ENCODE measurements at regions not wholly inside any gene's neighbourhood (a gene's known extent, or its start where the extent isn't known, plus 50 kb on each side); places are given as distances from the start of the nearest gene placed in this dataset.

- H3K27ac ChIP-seq: no peak overlapping the region
- TF ChIP-seq, protein P1, sequence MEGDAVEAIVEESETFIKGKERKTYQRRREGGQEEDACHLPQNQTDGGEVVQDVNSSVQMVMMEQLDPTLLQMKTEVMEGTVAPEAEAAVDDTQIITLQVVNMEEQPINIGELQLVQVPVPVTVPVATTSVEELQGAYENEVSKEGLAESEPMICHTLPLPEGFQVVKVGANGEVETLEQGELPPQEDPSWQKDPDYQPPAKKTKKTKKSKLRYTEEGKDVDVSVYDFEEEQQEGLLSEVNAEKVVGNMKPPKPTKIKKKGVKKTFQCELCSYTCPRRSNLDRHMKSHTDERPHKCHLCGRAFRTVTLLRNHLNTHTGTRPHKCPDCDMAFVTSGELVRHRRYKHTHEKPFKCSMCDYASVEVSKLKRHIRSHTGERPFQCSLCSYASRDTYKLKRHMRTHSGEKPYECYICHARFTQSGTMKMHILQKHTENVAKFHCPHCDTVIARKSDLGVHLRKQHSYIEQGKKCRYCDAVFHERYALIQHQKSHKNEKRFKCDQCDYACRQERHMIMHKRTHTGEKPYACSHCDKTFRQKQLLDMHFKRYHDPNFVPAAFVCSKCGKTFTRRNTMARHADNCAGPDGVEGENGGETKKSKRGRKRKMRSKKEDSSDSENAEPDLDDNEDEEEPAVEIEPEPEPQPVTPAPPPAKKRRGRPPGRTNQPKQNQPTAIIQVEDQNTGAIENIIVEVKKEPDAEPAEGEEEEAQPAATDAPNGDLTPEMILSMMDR (IDR thresholded peaks at IDR 0.05): no peak
- H3K9me3 ChIP-seq: no peaks in the 10 kb centered on the region
- DNase-seq (no peak), ATAC-seq (no peak)
- no peaks in the 10 kb centered on the region for H3K4me1 ChIP-seq
- intact Hi-C loops (cut with DNase I): no loop called here
- no peak overlapping the region for H3K4me3 ChIP-seq
- H3K36me3 ChIP-seq: no peaks in the 10 kb centered on the region
- no peaks in the 10 kb centered on the region for H3K27me3 ChIP-seq (ENCODE audit: low read depth)
Observed at GRCh38 chr1:63122079-63122478, 200.3 kb upstream of the FOXD3 start.

DNA sequence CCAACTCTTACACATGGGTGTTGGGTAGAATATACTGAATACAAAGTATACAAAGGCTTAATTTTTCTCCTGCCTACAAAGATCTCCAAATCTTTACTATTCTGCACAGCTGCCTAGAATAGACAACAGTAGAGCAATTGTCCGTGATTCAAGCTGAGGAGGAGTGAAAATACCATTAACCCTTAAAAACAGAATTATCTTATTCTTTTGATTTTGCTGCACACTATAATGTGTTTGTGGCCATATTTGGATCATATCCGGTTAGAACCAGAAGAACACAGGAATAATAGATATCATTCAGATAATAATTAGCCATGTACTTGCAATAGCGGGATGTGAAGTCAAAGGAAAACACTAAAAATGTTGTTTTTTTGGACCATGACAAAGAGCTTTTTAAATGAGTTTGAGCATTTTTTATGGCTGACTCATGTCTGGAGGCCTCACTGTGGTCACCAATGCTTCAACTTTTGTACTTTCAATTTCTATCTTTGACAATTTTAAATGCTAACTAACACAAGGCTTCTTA, 197.6 kb upstream of the FOXD3 start:
- intact Hi-C loops (cut with DNase I): no loop called here

DNA sequence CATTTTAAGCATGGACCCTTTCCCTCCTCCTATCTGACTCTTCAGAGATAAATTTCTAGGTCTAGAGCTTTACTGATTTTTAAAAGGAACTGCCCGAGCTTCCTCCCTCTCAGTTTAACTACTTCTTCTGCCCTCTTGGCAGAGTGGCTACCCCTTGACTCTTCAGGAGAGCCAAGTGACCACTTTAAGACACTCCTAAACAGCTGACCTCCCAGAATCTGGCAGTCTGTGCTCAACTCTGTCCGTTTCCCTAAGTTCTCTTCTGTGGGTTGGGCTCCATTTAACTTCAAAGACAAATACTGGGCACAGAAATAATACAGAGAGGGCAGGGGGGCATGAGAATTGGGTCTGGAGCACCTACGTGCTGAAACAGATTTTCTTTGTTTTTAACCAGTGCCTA, 196.3 kb upstream of the FOXD3 start:
- no peak overlapping the region for H3K27ac ChIP-seq
- H3K27me3 ChIP-seq (ENCODE audit: low read depth): no peaks in the 10 kb centered on the region
- no peaks in the 10 kb centered on the region for H3K9me3 ChIP-seq
- DNase-seq (no peak), ATAC-seq (peak; percentile 75 to 79)
- TF ChIP-seq, protein P1 (IDR thresholded peaks at IDR 0.05): no peak
- no peaks in the 10 kb centered on the region for H3K36me3 ChIP-seq
- no peak overlapping the region for H3K4me3 ChIP-seq
- intact Hi-C loops (cut with DNase I): no loop called here
- no peaks in the 10 kb centered on the region for H3K4me1 ChIP-seq

More for the DNA sequence above, 197.6 kb upstream of the FOXD3 start:
- Histone ChIP-seq H3K4me3 (no peak overlapping the region), H3K27me3 (ENCODE audit: low read depth) (no peaks in the 10 kb centered on the region), H3K36me3 (no peaks in the 10 kb centered on the region), H3K27ac (no peak overlapping the region), H3K4me1 (no peaks in the 10 kb centered on the region), H3K9me3 (no peaks in the 10 kb centered on the region)
- ATAC-seq (no peak), DNase-seq (no peak)
- TF ChIP-seq, protein P1 (IDR thresholded peaks at IDR 0.05): no peak

- intact Hi-C loops (cut with DNase I): no loop called here
- TF ChIP-seq, protein P1 (IDR thresholded peaks at IDR 0.05): no peak
- H3K27ac ChIP-seq: no peak overlapping the region
- no peak for DNase-seq
- H3K9me3 ChIP-seq: no peaks in the 10 kb centered on the region
- no peak overlapping the region for H3K4me3 ChIP-seq
- H3K36me3 ChIP-seq: no peaks in the 10 kb centered on the region
- H3K27me3 ChIP-seq (ENCODE audit: low read depth): no peaks in the 10 kb centered on the region
- H3K4me1 ChIP-seq: no peaks in the 10 kb centered on the region
- ATAC-seq: no peak
Observed at GRCh38 chr1:63127376-63127775, 195.0 kb upstream of the FOXD3 start.

- H3K27ac ChIP-seq: no peak overlapping the region
- H3K36me3 ChIP-seq: no peaks in the 10 kb centered on the region
- no peak overlapping the region for H3K4me3 ChIP-seq
- no peaks in the 10 kb centered on the region for H3K9me3 ChIP-seq
- TF ChIP-seq, protein P1 (IDR thresholded peaks at IDR 0.05): no peak
- no peaks in the 10 kb centered on the region for H3K4me1 ChIP-seq
- no peaks in the 10 kb centered on the region for H3K27me3 ChIP-seq (ENCODE audit: low read depth)
- no peak for DNase-seq
- ATAC-seq: no peak
- intact Hi-C loops (cut with DNase I): no loop called here
Observed at GRCh38 chr1:63128556-63128955, 193.8 kb upstream of the FOXD3 start.

DNA sequence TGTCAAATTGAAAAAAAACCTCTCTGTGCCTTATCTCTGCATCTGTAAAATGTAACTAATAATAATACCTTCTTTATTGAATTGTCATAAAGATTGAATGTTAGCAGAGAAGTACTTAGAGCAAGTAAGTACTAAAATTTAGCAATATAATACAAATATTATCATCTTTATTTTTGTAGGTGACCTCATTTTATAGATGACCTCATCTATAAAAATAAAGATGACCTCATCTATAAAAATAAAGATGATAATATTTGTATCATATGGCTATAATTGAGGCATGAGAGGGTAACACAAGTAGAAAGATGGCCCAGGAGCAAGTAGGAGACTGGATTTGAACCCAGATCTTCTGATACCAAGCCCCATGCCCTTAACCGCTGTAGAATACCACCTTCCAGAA, 193.2 kb upstream of the FOXD3 start:
- intact Hi-C loops (cut with DNase I): no loop called here

More for the DNA sequence above, 193.2 kb upstream of the FOXD3 start:
- DNase-seq (no peak), ATAC-seq (no peak)
- Histone ChIP-seq H3K9me3 (no peaks in the 10 kb centered on the region), H3K36me3 (no peaks in the 10 kb centered on the region), H3K4me3 (no peak overlapping the region), H3K27me3 (ENCODE audit: low read depth) (no peaks in the 10 kb centered on the region), H3K27ac (no peak overlapping the region), H3K4me1 (no peaks in the 10 kb centered on the region)
- TF ChIP-seq, protein P1 (IDR thresholded peaks at IDR 0.05): no peak

All from lower lobe of right lung (tissue), 2 donors.